Lower lobe of right lung (tissue), 2 donors: ENCODE measurements at regions not wholly inside any gene's neighbourhood (a gene's known extent, or its start where the extent isn't known, plus 50 kb on each side); places are given as distances from the start of the nearest gene placed in this dataset.
"Not testable (repeated sequence)": the region's sequence is repeated elsewhere in the genome, so short reads cannot be mapped to it uniquely, and the experiment has no call there.

Source experiments
- ATAC-seq, 2 donors: fragments of 200-7000 bp; cut with Tn5 transposase; one replicate each; pipeline ENCODE4 v1.9.1; 2020 to 2022; ENCODE audit warnings: mild to moderate bottlenecking in 2 of 2, moderate library complexity in 2 of 2
- DNase-seq: peaks from one replicate; pipeline ENCODE4 v3.0.0-alpha.2; 2020
- H3K27ac ChIP-seq: fragments of 200-600 bp; one replicate; pipeline ENCODE4 v1.8.0; 2022
- H3K27me3 ChIP-seq: fragments of 200-600 bp; one replicate; pipeline ENCODE4 v1.8.0; 2022; ENCODE audit warnings: low read depth
- H3K36me3 ChIP-seq: fragments of 200-600 bp; one replicate; pipeline ENCODE4 v1.8.0; 2022; ENCODE audit warnings: mild to moderate bottlenecking
- H3K4me1 ChIP-seq: fragments of 200-600 bp; one replicate; pipeline ENCODE4 v1.8.0; 2022
- H3K4me3 ChIP-seq: fragments of 200-600 bp; one replicate; pipeline ENCODE4 v1.8.0; 2022; ENCODE audit warnings: mild to moderate bottlenecking
- H3K9me3 ChIP-seq: fragments of 200-600 bp; one replicate; pipeline ENCODE4 v1.8.0; 2022
- intact Hi-C: fragments of 100-400 bp; cut with DNase I; formaldehyde crosslinking; loops from one replicate; pipeline ENCODE4 v1.11.0; 2022
- donor health status: DM: no; HTN: yes; CAD: no; lungs with severe emphysema.

GRCh38 chr6:60797831-60798230, 1488.2 kb downstream of the KHDRBS2 start:
- H3K27ac ChIP-seq, H3K4me3 ChIP-seq, H3K4me1 ChIP-seq, DNase-seq, ATAC-seq, H3K27me3 ChIP-seq, H3K36me3 ChIP-seq, H3K9me3 ChIP-seq, intact Hi-C loops: not testable (repeated sequence)

- H3K27ac ChIP-seq, H3K9me3 ChIP-seq, H3K27me3 ChIP-seq, H3K4me3 ChIP-seq, H3K36me3 ChIP-seq, ATAC-seq, H3K4me1 ChIP-seq, intact Hi-C loops, DNase-seq: not testable (repeated sequence)
Measured at GRCh38 chr6:60789601-60790000, 1496.4 kb downstream of the KHDRBS2 start.

GRCh38 chr6:60782698-60783464, 1503.1 kb downstream of the KHDRBS2 start:
- peak in 1 of 2 donors; percentile 43 for ATAC-seq
- intact Hi-C loops = not testable (repeated sequence)

GRCh38 chr6:60779591-60779990, 1506.4 kb downstream of the KHDRBS2 start:
- H3K27me3 ChIP-seq, H3K9me3 ChIP-seq, H3K4me1 ChIP-seq, DNase-seq, intact Hi-C loops, H3K4me3 ChIP-seq, ATAC-seq, H3K36me3 ChIP-seq, H3K27ac ChIP-seq: not testable (repeated sequence)

More at GRCh38 chr6:60782698-60783464, 1503.1 kb downstream of the KHDRBS2 start:
- not testable (repeated sequence) for DNase-seq, H3K4me3 ChIP-seq, H3K27ac ChIP-seq, H3K27me3 ChIP-seq, H3K9me3 ChIP-seq, H3K36me3 ChIP-seq, H3K4me1 ChIP-seq

- peak in 1 of 2 donors; percentile 52 for ATAC-seq
- H3K27ac ChIP-seq, H3K27me3 ChIP-seq, H3K4me1 ChIP-seq, H3K4me3 ChIP-seq, intact Hi-C loops, H3K36me3 ChIP-seq, H3K9me3 ChIP-seq, DNase-seq: not testable (repeated sequence)
Measured at GRCh38 chr6:60767791-60768499, 1518.1 kb downstream of the KHDRBS2 start.

GRCh38 chr6:60765331-60765730, 1520.7 kb downstream of the KHDRBS2 start:
- intact Hi-C loops, H3K27ac ChIP-seq, H3K9me3 ChIP-seq, DNase-seq, H3K27me3 ChIP-seq, H3K36me3 ChIP-seq, ATAC-seq, H3K4me1 ChIP-seq, H3K4me3 ChIP-seq: not testable (repeated sequence)

- H3K36me3 ChIP-seq, DNase-seq, H3K4me3 ChIP-seq, H3K9me3 ChIP-seq, H3K27ac ChIP-seq, H3K27me3 ChIP-seq, H3K4me1 ChIP-seq, intact Hi-C loops, ATAC-seq: not testable (repeated sequence)
Measured at GRCh38 chr6:60763464-60764080, 1522.5 kb downstream of the KHDRBS2 start.

- H3K27me3 ChIP-seq, H3K9me3 ChIP-seq, H3K27ac ChIP-seq, intact Hi-C loops, H3K4me3 ChIP-seq, DNase-seq, H3K36me3 ChIP-seq, ATAC-seq, H3K4me1 ChIP-seq: not testable (repeated sequence)
Measured at GRCh38 chr6:60760928-60761327, 1525.1 kb downstream of the KHDRBS2 start.

- ATAC-seq, H3K27ac ChIP-seq, DNase-seq, H3K4me1 ChIP-seq, H3K27me3 ChIP-seq, H3K4me3 ChIP-seq, H3K36me3 ChIP-seq, intact Hi-C loops: not testable (repeated sequence)
- peaks cover 10% of the 10 kb centered on the region for H3K9me3 ChIP-seq
Measured at GRCh38 chr6:60759149-60759825, 1526.7 kb downstream of the KHDRBS2 start.

GRCh38 chr6:60758725-60759124, 1527.3 kb downstream of the KHDRBS2 start:
- peaks cover 10% of the 10 kb centered on the region for H3K9me3 ChIP-seq
- H3K4me1 ChIP-seq, H3K36me3 ChIP-seq, H3K4me3 ChIP-seq, H3K27ac ChIP-seq, intact Hi-C loops, H3K27me3 ChIP-seq, DNase-seq: not testable (repeated sequence)
- peak in 1 of 2 donors; percentile 47 for ATAC-seq
